Osteocyte (in vitro differentiated cells): ENCODE measurements at regions not wholly inside any gene's neighbourhood (a gene's known extent, or its start where the extent isn't known, plus 50 kb on each side); places are given as distances from the start of the nearest gene placed in this dataset.

Experiments
- DNase-seq: peaks from one replicate; pipeline ENCODE4 v3.0.0; 2021; ENCODE audit warnings: mixed read lengths; ENCODE audit not compliant: unreplicated experiment; ENCODE audit errors: extremely low spot score
- H3K27ac Mint-ChIP-seq: one replicate; pipeline ENCODE4 v1.8.0; 2021; ENCODE audit warnings: mild to moderate bottlenecking, mixed read lengths; ENCODE audit not compliant: unreplicated experiment
- H3K27me3 Mint-ChIP-seq: one replicate; pipeline ENCODE4 v1.8.0; 2021; ENCODE audit warnings: mixed read lengths; ENCODE audit not compliant: unreplicated experiment
- H3K36me3 Mint-ChIP-seq: one replicate; pipeline ENCODE4 v1.8.0; 2021; ENCODE audit warnings: mixed read lengths; ENCODE audit not compliant: unreplicated experiment
- H3K4me1 Mint-ChIP-seq: one replicate; pipeline ENCODE4 v1.8.0; 2021; ENCODE audit warnings: mixed read lengths; ENCODE audit not compliant: unreplicated experiment
- H3K4me3 Mint-ChIP-seq: one replicate; pipeline ENCODE4 v1.8.0; 2021; ENCODE audit warnings: mild to moderate bottlenecking, moderate library complexity, mixed read lengths; ENCODE audit not compliant: unreplicated experiment
- H3K9me3 Mint-ChIP-seq: one replicate; pipeline ENCODE4 v1.8.0; 2021; ENCODE audit warnings: mixed read lengths; ENCODE audit not compliant: unreplicated experiment
- TF ChIP-seq, protein P1 (sequence below): fragments of 200-600 bp; sonication (generic); IDR thresholded peaks from 2 replicates; pipeline ENCODE4 v1.5.0; 2021; ENCODE audit warnings: antibody characterized with exemption, mild to moderate bottlenecking, moderate library complexity

- DNase-seq = no peak
- H3K4me1 Mint-ChIP-seq = no peaks in the 10 kb centered on the region
- H3K9me3 Mint-ChIP-seq = peaks cover 7% of the 10 kb centered on the region
- TF ChIP-seq, protein P1, sequence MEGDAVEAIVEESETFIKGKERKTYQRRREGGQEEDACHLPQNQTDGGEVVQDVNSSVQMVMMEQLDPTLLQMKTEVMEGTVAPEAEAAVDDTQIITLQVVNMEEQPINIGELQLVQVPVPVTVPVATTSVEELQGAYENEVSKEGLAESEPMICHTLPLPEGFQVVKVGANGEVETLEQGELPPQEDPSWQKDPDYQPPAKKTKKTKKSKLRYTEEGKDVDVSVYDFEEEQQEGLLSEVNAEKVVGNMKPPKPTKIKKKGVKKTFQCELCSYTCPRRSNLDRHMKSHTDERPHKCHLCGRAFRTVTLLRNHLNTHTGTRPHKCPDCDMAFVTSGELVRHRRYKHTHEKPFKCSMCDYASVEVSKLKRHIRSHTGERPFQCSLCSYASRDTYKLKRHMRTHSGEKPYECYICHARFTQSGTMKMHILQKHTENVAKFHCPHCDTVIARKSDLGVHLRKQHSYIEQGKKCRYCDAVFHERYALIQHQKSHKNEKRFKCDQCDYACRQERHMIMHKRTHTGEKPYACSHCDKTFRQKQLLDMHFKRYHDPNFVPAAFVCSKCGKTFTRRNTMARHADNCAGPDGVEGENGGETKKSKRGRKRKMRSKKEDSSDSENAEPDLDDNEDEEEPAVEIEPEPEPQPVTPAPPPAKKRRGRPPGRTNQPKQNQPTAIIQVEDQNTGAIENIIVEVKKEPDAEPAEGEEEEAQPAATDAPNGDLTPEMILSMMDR = no peak
- H3K4me3 Mint-ChIP-seq = no peak overlapping the region
- no peak overlapping the region for H3K27ac Mint-ChIP-seq
- H3K36me3 Mint-ChIP-seq = no peaks in the 10 kb centered on the region
- H3K27me3 Mint-ChIP-seq = no peaks in the 10 kb centered on the region
These were observed 123.8 kb downstream of the RPIA start for GRCh38 chr2:88815282-88815681.

DNA sequence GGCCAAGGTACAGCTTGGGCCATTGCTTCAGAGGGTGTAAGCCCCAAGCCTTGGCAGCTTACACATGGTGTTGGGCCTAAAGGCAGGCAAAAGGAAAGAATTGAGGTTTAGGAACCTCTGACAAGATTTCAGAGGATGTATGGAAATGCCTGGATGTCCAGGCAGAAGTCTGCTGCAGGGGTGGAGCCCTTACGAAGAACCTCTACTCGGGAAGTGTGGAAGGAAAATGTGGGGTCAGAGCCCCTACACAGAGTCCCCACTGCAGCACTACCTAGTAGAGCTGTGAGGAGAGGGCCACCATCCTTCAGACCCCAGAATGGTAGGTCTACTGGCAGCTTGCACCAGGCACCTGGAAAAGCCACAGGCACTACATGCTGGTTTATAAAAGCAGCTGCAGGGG is 124.2 kb downstream of the RPIA start:
- TF ChIP-seq, protein P1 = no peak
- no peak for DNase-seq
- H3K9me3 Mint-ChIP-seq = peaks cover 7% of the 10 kb centered on the region
- no peaks in the 10 kb centered on the region for H3K4me1 Mint-ChIP-seq
- no peaks in the 10 kb centered on the region for H3K36me3 Mint-ChIP-seq
- no peak overlapping the region for H3K27ac Mint-ChIP-seq
- H3K4me3 Mint-ChIP-seq = no peak overlapping the region
- no peaks in the 10 kb centered on the region for H3K27me3 Mint-ChIP-seq

- Mint-ChIP-seq H3K27me3 (no peaks in the 10 kb centered on the region), H3K27ac (no peak overlapping the region), H3K36me3 (no peaks in the 10 kb centered on the region), H3K4me3 (no peak overlapping the region), H3K4me1 (no peaks in the 10 kb centered on the region), H3K9me3 (peaks cover 7% of the 10 kb centered on the region)
- TF ChIP-seq, protein P1 = no peak
- DNase-seq = no peak
These were observed 126.9 kb downstream of the RPIA start for GRCh38 chr2:88818381-88818780.

DNA sequence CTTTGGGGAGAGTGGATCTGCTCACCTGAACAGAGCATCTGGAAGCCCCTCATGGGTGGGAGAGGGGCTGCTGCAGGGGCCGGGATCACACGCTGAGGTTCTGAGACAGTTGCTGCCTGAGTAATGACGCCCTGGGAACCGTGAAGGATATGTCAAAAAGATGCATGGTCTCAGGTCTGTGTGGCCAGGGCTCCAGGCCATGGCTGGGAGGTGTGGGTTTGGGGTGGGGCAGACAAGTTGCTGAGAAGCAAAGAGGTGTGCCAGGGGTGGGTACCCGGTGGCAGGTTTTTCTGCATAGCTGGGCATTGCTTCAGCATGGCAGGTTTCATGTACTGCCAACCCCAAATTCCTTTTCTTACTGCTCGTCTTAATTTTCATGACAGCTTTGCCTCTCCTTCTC is 133.5 kb downstream of the RPIA start:
- Mint-ChIP-seq H3K4me3 (no peak overlapping the region), H3K36me3 (no peaks in the 10 kb centered on the region), H3K4me1 (no peaks in the 10 kb centered on the region), H3K27me3 (no peaks in the 10 kb centered on the region), H3K9me3 (no peaks in the 10 kb centered on the region), H3K27ac (no peak overlapping the region)
- no peak for DNase-seq
- TF ChIP-seq, protein P1 = no peak

DNA sequence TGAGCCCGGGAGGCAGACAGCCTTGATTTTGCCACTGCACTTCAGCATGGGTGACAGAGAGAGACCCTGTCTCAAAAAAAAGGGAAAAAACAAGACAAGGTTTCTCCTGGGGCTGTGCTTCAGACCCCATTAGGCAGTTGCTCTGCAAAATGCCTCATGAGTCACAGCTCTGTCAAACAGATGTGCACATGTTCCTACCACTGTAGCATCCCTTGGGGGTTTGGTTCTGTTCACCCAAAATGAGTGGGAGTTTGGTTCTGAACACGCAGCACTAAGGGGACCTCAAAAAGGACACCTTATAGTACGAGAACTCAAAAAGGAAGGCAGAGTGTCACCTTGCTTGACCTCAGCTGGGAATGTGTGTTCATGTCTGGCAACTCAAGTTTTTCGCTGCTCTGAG is 134.9 kb downstream of the RPIA start:
- Mint-ChIP-seq H3K36me3 (no peaks in the 10 kb centered on the region), H3K4me3 (no peak overlapping the region), H3K27ac (no peak overlapping the region), H3K9me3 (no peaks in the 10 kb centered on the region), H3K4me1 (no peaks in the 10 kb centered on the region), H3K27me3 (no peaks in the 10 kb centered on the region)
- no peak for DNase-seq
- TF ChIP-seq, protein P1 = no peak
